H9 (cell line): ENCODE measurements at regions not wholly inside any gene's neighbourhood (a gene's known extent, or its start where the extent isn't known, plus 50 kb on each side); places are given as distances from the start of the nearest gene placed in this dataset.

Experiments
- DNase-seq: peaks from one replicate; pipeline ENCODE4 v3.0.0-alpha.2; 2017
- H2AFZ ChIP-seq: one replicate; pipeline ENCODE4 v1.6.1; 2013; ENCODE audit warnings: mild to moderate bottlenecking, low read length, control low read depth, moderate library complexity
- H2AK5ac ChIP-seq: 2 replicates; pipeline ENCODE4 v1.6.1; 2013; ENCODE audit warnings: low read length, control low read depth, mixed read lengths; ENCODE audit not compliant: insufficient read length
- H2BK120ac ChIP-seq: one replicate; pipeline ENCODE4 v1.6.1; 2013; ENCODE audit warnings: low read depth, mild to moderate bottlenecking, low read length, control low read depth, inconsistent platforms; ENCODE audit not compliant: poor library complexity, severe bottlenecking
- H2BK12ac ChIP-seq: 2 replicates; pipeline ENCODE4 v1.6.1; 2013; ENCODE audit warnings: low read length, control low read depth, mixed read lengths, low read depth; ENCODE audit not compliant: insufficient read length
- H2BK15ac ChIP-seq: 2 replicates; pipeline ENCODE4 v1.6.1; 2013; ENCODE audit warnings: low read depth, low read length, control low read depth
- H2BK20ac ChIP-seq: one replicate; pipeline ENCODE4 v1.6.1; 2013; ENCODE audit warnings: low read depth, mild to moderate bottlenecking, low read length, control low read depth, inconsistent platforms; ENCODE audit not compliant: poor library complexity, severe bottlenecking
- H2BK5ac ChIP-seq: 2 replicates; pipeline ENCODE4 v1.6.1; 2013; ENCODE audit warnings: low read length, control low read depth, mixed read lengths; ENCODE audit not compliant: insufficient read length
- H3K14ac ChIP-seq: 2 replicates; pipeline ENCODE4 v1.6.1; 2013; ENCODE audit warnings: low read length, control low read depth; ENCODE audit not compliant: insufficient read depth
- H3K18ac ChIP-seq: 2 replicates; pipeline ENCODE4 v1.6.1; 2013; ENCODE audit warnings: low read depth, mild to moderate bottlenecking, mixed read lengths, low read length, control low read depth; ENCODE audit not compliant: insufficient read length
- H3K23ac ChIP-seq: 2 replicates; pipeline ENCODE4 v1.6.1; 2013; ENCODE audit warnings: low read length, control low read depth, mixed read lengths, low read depth; ENCODE audit not compliant: insufficient read length
- H3K23me2 ChIP-seq: 2 replicates; pipeline ENCODE4 v1.6.1; 2013; ENCODE audit warnings: low read depth, mild to moderate bottlenecking, mixed read lengths, low read length, control low read depth; ENCODE audit not compliant: insufficient read length, poor library complexity, severe bottlenecking
- H3K27ac ChIP-seq: 2 replicates; pipeline ENCODE4 v1.5.1; 2013; ENCODE audit warnings: low read length, control low read depth, mixed read lengths, low read depth; ENCODE audit not compliant: insufficient read length
- H3K27me3 ChIP-seq: 2 replicates; pipeline ENCODE4 v1.6.1; 2013; ENCODE audit warnings: low read length, control low read depth, inconsistent platforms; ENCODE audit not compliant: insufficient read depth
- H3K4ac ChIP-seq: 2 replicates; pipeline ENCODE4 v1.6.1; 2013; ENCODE audit warnings: low read depth, mild to moderate bottlenecking, control low read depth, inconsistent platforms, low read length, moderate library complexity
- H3K4me1 ChIP-seq: 2 replicates; pipeline ENCODE4 v1.6.1; 2013; ENCODE audit warnings: low read length, control low read depth, inconsistent platforms; ENCODE audit not compliant: insufficient read depth
- H3K4me2 ChIP-seq: 2 replicates; pipeline ENCODE4 v1.6.1; 2013; ENCODE audit warnings: low read length, control low read depth, mixed read lengths; ENCODE audit not compliant: insufficient read length, insufficient read depth
- H3K56ac ChIP-seq: 2 replicates; pipeline ENCODE4 v1.6.1; 2013; ENCODE audit warnings: low read depth, mild to moderate bottlenecking, mixed read lengths, low read length, control low read depth; ENCODE audit not compliant: insufficient read length
- H3K79me1 ChIP-seq: 2 replicates; pipeline ENCODE4 v1.6.1; 2013; ENCODE audit warnings: low read depth, mild to moderate bottlenecking, moderate library complexity, low read length, control low read depth, inconsistent platforms; ENCODE audit not compliant: insufficient read depth, poor library complexity, severe bottlenecking
- H3K79me2 ChIP-seq: 2 replicates; pipeline ENCODE4 v1.6.1; 2013; ENCODE audit warnings: low read length, control low read depth, inconsistent platforms; ENCODE audit not compliant: insufficient read depth
- H3K9ac ChIP-seq: 2 replicates; pipeline ENCODE4 v1.6.1; 2013; ENCODE audit warnings: low read length, control low read depth, mixed read lengths; ENCODE audit not compliant: insufficient read length; ENCODE audit errors: extremely low read depth
- H3K9me3 ChIP-seq: one replicate; pipeline ENCODE4 v1.6.1; 2013; ENCODE audit warnings: low read depth, low read length, inconsistent platforms; ENCODE audit not compliant: control insufficient read depth
- H3T11ph ChIP-seq: one replicate; pipeline ENCODE4 v1.6.1; 2013; ENCODE audit warnings: mild to moderate bottlenecking, low read length, control low read depth, inconsistent platforms
- H4K20me1 ChIP-seq: one replicate; pipeline ENCODE4 v1.6.1; 2013; ENCODE audit not compliant: control insufficient read depth, insufficient read length, insufficient read depth
- H4K5ac ChIP-seq: 2 replicates; pipeline ENCODE4 v1.6.1; 2013; ENCODE audit warnings: low read depth, mild to moderate bottlenecking, mixed read lengths, low read length, control low read depth; ENCODE audit not compliant: insufficient read length
- H4K8ac ChIP-seq: replicated peaks from 2 replicates; pipeline ENCODE4 v1.6.1; 2013; ENCODE audit warnings: low read length, control low read depth, mixed read lengths, low read depth; ENCODE audit not compliant: insufficient read length
- H4K91ac ChIP-seq: 2 replicates; pipeline ENCODE4 v1.6.1; 2013; ENCODE audit warnings: low read depth, mild to moderate bottlenecking, moderate library complexity, mixed read lengths, low read length, control low read depth; ENCODE audit not compliant: insufficient read length
- H3K27ac Mint-ChIP-seq, 3 experiments: 2 replicates in 2 of 3; 3 replicates in 1 of 3; pipeline ENCODE4 v1.8.0; 2020 to 2021; ENCODE audit warnings: mixed read lengths in 3 of 3, mild to moderate bottlenecking in 1 of 3, moderate library complexity in 1 of 3
- H3K27me3 Mint-ChIP-seq: 2 replicates; pipeline ENCODE4 v1.8.0; 2021; ENCODE audit warnings: low read depth, mild to moderate bottlenecking, moderate library complexity, mixed read lengths
- H3K36me3 Mint-ChIP-seq, 3 experiments: 2 replicates in 2 of 3; 3 replicates in 1 of 3; pipeline ENCODE4 v1.8.0; 2020 to 2021; ENCODE audit warnings: low read depth in 3 of 3, mixed read lengths in 3 of 3; ENCODE audit not compliant: insufficient read depth in 1 of 3
- H3K4me1 Mint-ChIP-seq, 2 experiments: 2 replicates each; pipeline ENCODE4 v1.8.0; 2020; ENCODE audit warnings: mixed read lengths in 2 of 2
- H3K4me3 Mint-ChIP-seq, 2 experiments: 2 replicates in 1 of 2; 3 replicates in 1 of 2; pipeline ENCODE4 v1.8.0; 2020 to 2021; ENCODE audit warnings: mild to moderate bottlenecking in 2 of 2, mixed read lengths in 2 of 2, moderate library complexity in 1 of 2
- H3K9me3 Mint-ChIP-seq, 2 experiments: 2 replicates in 1 of 2; 3 replicates in 1 of 2; pipeline ENCODE4 v1.8.0; 2020; ENCODE audit warnings: mild to moderate bottlenecking in 2 of 2, mixed read lengths in 2 of 2, moderate library complexity in 1 of 2
- CTCF ChIP-seq: fragments of 200-600 bp; sonication (generic); conservative IDR thresholded peaks from 3 replicates; pipeline ENCODE4 v1.8.0; 2021; ENCODE audit warnings: antibody characterized with exemption, mild to moderate bottlenecking
- WGBS: extraction: QIAGEN DNeasy Blood & Tissue Kit; methylation state at CpG from one replicate; pipeline ENCODE4 v1.1.7; 2013; ENCODE audit warnings: missing lambda C conversion rate, low lambda C conversion rate, mixed read lengths; ENCODE audit not compliant: insufficient read length; ENCODE audit errors: extremely low coverage; 5-methylcytosine and 5-hydroxymethylcytosine counted together

GRCh38 chr14:94673781-94674231, 61.6 kb downstream of the SERPINA3 start:
- no peak overlapping the region for H3K4ac ChIP-seq
- H3K79me1 ChIP-seq, result no peaks in the 10 kb centered on the region
- H2BK20ac ChIP-seq, result no peak overlapping the region
- no peaks in the 10 kb centered on the region for H3K4me1 ChIP-seq
- H3T11ph ChIP-seq, result no peak overlapping the region
- no peak overlapping the region for H3K9ac ChIP-seq
- no peak for DNase-seq
- no CpG with 5 or more reads among the region's 12 CpGs for WGBS
- H3K56ac ChIP-seq, result no peak overlapping the region
- no peak overlapping the region for H4K8ac ChIP-seq
- H2AK5ac ChIP-seq, result no peak overlapping the region
- Mint-ChIP-seq H3K36me3 (no peaks in the 10 kb centered on the region; a peak in 1 of 7 replicates), H3K27me3 (peaks cover 8% of the 10 kb centered on the region), H3K27ac (peak overlapping the region in 1 of 3 experiments; percentile 34; a peak in 1 of 7 replicates), H3K4me1 (peaks cover 6% of the 10 kb centered on the region in 2 experiments), H3K9me3 (peaks cover 0 to 3% of the 10 kb centered on the region in 2 experiments; a peak in 1 of 5 replicates), H3K4me3 (no peak overlapping the region)
- H3K9me3 ChIP-seq, result no peaks in the 10 kb centered on the region
- no peaks in the 10 kb centered on the region for H4K20me1 ChIP-seq
- H3K18ac ChIP-seq, result no peak overlapping the region
- H4K5ac ChIP-seq, result no peak overlapping the region
- no peak overlapping the region for H2BK15ac ChIP-seq
- no peak overlapping the region for H3K23ac ChIP-seq
- H2BK5ac ChIP-seq, result no peak overlapping the region
- no peak overlapping the region for H3K27ac ChIP-seq
- H3K27me3 ChIP-seq, result no peaks in the 10 kb centered on the region
- no peaks in the 10 kb centered on the region for H3K23me2 ChIP-seq
- TF ChIP-seq CTCF, result no peak
- no peak overlapping the region for H2BK12ac ChIP-seq
- no peak overlapping the region for H2AFZ ChIP-seq
- no peak overlapping the region for H3K4me2 ChIP-seq
- no peak overlapping the region for H3K14ac ChIP-seq
- no peak overlapping the region for H2BK120ac ChIP-seq
- H3K79me2 ChIP-seq, result no peaks in the 10 kb centered on the region
- no peak overlapping the region for H4K91ac ChIP-seq
